ENCODE measurements at regions not wholly inside any gene's neighbourhood (a gene's known extent, or its start where the extent isn't known, plus 50 kb on each side); places are given as distances from the start of the nearest gene placed in this dataset.

DNA sequence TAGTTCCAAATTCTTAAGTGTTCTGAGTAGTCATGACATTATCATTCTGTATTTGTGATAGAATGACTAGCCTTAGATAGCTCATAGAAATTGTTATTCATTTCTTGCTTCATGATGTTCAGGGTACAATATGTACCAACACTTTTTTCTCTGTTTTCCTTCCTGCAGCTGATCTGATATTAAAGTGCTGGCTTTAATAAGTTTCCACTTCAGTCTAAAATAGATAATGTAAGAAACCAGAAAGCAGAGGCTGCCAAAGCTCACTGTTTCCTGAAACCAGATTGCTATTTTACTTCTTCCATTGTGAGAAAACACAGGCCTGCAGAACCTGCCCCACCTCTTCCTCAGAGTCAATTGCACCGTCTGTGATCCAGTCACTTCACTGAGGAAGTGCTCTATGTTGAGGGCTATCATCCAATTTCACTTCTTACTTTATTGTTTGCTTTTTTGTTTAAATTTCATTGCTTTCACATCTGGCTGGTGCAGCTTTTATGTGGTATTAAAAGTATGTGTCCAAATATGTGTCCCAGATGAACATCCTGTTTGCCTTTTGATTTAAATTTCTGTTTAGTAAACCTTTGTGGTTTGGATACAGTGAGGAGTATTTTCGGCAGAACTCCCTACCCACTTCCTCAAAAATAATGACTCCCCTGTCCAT, 652.1 kb downstream of the ANKRD50 start:
- TF ChIP-seq, protein P1, sequence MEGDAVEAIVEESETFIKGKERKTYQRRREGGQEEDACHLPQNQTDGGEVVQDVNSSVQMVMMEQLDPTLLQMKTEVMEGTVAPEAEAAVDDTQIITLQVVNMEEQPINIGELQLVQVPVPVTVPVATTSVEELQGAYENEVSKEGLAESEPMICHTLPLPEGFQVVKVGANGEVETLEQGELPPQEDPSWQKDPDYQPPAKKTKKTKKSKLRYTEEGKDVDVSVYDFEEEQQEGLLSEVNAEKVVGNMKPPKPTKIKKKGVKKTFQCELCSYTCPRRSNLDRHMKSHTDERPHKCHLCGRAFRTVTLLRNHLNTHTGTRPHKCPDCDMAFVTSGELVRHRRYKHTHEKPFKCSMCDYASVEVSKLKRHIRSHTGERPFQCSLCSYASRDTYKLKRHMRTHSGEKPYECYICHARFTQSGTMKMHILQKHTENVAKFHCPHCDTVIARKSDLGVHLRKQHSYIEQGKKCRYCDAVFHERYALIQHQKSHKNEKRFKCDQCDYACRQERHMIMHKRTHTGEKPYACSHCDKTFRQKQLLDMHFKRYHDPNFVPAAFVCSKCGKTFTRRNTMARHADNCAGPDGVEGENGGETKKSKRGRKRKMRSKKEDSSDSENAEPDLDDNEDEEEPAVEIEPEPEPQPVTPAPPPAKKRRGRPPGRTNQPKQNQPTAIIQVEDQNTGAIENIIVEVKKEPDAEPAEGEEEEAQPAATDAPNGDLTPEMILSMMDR (IDR thresholded peaks at IDR 0.05; ENCODE audit: poor library complexity, severe bottlenecking) = no peak
- TF ChIP-seq MXI1 (conservative IDR thresholded peaks at IDR 0.05; ENCODE audit: poor library complexity, severe bottlenecking) = no peak

All from neural cell (in vitro differentiated cells).